Pons (tissue), 1 donor: ENCODE measurements at regions not wholly inside any gene's neighbourhood (a gene's known extent, or its start where the extent isn't known, plus 50 kb on each side); places are given as distances from the start of the nearest gene placed in this dataset.

Experiments used
- DNase-seq: peaks from one replicate; pipeline ENCODE4 v3.0.0-alpha.2; 2016; ENCODE audit warnings: low spot score

- DNase-seq = no peak
Measured at GRCh38 chrY:26408671-26409328, 786.9 kb downstream of the CDY1 start.

GRCh38 chrY:26409329-26409712 lies 787.4 kb downstream of the CDY1 start:
- no peak for DNase-seq
